SKM-1 (cell line): ENCODE measurements at regions not wholly inside any gene's neighbourhood (a gene's known extent, or its start where the extent isn't known, plus 50 kb on each side); places are given as distances from the start of the nearest gene placed in this dataset.

Experiments used
- DNase-seq: peaks from one replicate; lab custom pipeline; 2025; ENCODE audit not compliant: unreplicated experiment; lab: John Stamatoyannopoulos, UW

DNA sequence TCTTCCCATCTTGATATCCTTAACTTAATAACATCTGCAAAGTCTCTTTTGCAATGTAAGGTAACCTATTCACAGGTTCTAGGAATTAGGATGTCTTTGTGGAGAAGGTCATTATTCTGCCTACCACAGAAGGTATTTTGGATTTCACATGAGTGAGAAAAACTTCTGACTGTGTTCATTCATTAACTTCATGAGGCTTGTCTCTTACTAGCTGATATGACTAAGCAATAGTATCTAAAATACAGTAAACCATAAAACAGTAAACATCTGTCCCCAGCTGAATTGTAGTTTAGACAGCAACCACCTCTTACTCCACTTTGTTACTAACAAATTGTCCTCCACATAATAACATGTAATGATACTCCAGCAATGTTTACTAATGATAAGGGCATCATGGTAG lies 198.1 kb downstream of the SEC23A start:
- no peak for DNase-seq

DNA sequence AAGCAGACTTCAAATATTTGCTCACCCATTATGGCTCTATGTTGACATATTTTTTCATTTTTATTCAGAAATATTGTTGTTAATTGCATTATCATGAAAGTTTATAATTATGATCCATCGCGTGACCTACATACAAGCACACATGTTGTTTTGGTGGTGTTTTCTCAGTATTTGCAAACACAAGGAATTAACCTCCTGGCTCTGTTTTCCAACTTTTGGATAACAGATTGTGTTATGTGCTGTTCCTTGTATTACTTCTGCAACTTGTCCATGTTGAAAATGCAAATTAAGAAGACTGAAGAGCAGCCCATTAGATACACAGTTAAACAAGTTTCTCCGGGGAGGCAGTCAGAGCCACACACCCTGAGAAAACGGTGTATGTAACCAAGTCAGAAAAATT lies 201.2 kb downstream of the SEC23A start:
- no peak for DNase-seq

DNA sequence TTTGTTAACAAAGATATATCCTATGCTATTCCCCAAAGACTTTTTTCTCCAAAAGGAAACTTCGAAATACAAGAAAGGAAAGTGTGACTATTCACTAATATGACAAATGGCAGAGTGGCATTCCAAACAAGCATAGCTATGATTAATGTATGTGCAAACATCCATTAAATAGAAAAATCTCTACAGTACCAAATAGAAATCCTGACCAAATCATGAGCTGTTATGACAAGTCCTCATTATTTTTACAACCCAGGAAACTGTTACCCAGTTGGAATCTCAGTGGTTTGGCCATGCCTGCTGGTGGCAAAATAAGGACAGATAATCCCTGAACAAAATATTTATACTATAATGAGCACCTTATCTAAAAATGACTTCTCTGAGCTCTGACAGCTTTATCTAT lies 202.1 kb downstream of the SEC23A start:
- DNase-seq: no peak

DNA sequence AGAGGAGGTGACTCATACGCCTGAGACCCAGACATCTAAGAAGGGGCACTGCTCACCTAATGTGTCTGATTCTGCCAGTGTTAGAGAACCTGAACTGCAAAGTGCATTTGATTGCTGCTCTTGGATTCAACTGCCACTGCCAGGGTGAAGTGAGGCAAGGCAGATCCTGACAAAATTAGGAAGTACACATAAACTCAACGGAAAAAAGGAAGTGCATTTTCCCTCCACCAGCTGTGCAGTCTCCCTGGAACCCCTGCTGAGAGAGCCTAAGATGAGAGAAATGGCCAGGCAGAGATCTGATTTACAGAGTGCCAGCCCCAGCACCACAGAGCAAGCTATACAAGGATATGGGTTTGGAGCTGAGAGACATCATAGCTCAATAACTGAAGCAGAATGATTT lies 215.3 kb downstream of the SEC23A start:
- DNase-seq: no peak

DNA sequence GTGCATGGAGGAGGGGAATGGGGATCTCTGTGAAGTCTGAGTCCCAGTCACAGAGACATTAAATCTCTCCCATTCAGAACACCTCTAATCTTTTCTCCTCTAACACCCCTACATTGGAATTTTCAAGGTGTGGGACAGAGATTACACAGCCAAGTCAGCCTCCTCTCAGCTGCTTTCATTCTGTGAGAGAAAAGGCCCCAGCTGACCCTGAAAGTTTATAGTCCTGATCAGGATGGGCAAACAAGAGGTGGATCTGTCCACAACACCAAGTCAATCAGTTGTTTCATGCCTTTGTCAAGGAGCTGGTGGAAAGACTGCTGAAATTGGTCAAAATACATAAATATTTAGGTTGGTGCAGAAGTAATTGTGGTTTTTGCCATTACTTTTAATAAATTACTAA lies 218.9 kb downstream of the SEC23A start:
- no peak for DNase-seq

DNA sequence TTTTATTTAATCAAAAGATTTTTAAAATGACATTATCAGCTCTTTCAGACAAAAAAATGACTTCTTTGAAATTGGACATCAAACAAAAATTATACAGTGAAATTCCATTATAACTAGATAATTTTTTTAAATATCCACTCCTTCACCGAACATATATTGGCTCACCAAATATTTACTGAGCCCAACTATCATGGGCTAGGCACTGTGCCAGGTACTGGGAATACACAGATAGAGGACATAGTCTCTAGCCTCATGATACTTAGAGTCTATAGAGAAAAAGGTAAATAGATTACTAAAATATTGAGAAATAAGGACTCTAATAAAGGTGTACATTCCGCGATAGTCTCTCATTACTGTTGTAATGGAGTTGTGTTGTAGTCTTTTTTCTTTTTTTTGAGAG lies 219.9 kb downstream of the SEC23A start:
- no peak for DNase-seq

DNA sequence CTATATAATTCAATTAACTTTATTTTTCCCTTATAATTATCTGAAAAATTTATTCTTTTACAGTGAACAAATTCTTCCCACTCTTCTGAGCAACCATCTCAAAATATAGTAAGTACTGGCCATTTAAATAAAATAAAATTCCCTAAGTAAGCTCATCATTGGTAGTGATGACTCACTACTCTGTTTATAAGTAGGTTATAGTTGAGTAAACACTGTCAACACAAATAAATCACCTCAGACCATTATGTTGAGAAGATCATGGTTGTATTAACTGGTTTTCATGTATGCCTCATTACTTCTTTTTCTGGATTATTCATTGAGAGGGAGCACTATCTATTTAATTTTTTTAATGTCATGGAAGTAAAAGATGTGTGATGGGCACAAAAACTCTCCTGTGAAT lies 220.5 kb downstream of the SEC23A start:
- DNase-seq: no peak

DNA sequence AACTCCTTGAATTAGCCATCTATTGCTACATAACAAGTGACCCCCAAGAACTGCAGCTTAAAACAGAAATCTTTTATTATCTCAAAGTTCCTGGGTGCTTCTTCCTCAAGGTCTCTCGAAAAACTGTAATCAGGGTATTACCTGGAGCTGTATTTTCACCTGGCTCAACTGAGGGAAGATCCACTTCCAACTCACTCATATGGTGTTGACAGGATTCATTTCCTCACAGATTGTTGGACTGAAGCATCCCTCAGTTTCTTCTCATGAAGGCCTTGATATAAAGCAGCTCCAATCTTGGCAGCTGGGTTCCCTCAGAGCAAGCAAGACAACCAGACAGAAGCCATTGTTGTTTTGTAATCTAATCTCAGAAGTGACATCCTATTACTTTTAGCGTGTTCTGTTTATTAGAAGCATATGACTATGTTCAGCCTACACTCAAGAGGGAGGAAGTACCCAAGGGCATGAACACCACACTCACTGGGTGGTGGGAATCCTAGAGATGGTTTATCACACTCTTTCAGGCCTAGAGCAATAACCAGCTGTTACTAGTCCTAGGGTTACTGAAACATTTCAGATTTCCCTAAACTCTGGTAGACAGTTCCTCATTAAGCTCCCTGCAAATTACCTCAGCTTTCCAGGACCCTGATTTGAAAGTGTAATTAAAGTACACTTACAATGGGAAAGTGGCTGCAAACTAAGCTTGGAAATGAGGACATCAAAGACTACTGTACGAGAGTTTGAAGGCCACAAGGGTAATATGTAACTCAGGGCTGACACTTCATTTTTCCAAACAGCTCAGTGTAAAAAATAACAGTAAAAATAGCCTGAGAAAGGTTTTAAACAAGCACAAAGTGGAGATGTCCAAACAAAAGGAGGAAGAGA lies 222.2 kb downstream of the SEC23A start:
- DNase-seq: no peak

DNA sequence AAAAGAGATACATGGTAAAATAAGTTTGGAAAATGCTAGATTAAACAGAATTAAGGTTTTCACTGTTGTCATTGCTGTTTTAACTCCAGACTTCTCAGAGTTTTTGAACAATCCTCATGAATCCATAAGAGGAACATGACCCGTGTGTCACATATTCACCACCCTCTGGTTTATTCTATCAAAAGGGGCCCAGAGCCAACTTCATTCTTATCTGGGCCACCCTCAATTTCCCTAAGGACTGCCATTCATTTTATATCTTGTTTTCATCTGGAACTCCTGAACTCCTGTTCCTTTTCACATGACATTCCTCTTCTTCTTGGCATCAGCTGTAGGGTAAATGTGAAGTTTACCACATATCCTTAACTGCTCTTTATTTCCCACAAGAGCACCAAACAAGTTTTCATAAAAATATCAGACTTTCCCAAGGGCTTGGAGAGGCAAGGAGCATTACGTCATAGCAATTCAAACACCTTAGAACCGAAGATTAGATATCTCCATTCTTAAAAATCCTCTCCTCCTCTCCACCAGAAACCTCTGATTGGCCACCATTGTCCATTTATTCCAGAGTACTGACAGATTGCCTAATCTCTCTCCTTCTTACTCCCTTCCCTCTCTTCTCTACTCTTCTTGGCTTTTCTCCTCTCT lies 225.2 kb downstream of the SEC23A start:
- DNase-seq: no peak

DNA sequence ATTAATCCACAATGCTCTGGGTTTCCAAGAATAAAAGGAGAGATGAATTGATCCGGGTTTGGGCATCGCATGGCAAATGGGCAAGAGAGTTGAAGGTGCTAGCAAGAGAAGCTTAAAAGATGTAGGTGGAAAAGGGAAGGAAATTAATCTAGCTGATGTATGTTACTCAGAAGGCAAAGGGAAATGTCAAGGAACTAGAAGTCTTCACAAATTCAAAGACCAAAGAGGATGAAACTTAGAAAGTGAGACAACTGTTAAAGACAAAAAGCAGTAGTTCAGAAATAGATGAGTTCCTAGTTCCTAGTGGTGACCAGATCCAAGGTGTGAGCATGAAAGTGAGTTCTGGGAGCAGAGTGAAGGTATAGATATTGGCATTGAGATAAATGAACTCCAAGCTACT lies 228.3 kb downstream of the SEC23A start:
- no peak for DNase-seq

DNA sequence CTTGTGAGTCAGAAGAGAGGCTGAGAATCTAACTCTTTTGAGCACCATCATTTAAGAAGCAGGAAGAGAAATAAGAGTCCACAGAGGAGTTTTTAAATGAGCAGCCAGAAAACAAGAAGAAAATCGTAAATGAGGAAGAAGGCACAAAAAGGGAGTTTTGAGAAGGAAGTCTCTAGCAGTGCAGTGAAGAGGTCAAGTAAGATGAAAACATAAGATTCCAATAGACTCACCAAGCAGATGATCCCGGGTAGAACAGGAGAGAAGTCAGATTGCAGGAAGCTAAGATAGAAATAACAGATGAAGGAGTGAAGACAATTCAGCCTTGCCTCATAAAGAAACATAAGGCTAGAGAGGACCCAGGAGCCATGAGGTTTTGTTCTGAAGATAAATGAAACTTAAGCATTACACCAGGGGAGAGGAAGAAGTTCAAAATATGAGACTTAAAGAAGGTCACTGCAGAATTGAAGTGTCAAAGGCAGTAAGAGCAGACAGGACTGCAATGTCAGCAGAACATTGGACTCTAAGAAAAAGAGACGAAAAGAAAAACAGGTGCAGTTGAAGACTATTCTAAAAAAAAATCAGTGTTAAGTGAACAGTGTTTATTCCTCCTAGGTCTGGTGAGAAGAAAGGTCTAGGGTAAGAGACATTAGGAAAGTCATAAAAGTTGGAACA lies 229.0 kb downstream of the SEC23A start:
- no peak for DNase-seq

DNA sequence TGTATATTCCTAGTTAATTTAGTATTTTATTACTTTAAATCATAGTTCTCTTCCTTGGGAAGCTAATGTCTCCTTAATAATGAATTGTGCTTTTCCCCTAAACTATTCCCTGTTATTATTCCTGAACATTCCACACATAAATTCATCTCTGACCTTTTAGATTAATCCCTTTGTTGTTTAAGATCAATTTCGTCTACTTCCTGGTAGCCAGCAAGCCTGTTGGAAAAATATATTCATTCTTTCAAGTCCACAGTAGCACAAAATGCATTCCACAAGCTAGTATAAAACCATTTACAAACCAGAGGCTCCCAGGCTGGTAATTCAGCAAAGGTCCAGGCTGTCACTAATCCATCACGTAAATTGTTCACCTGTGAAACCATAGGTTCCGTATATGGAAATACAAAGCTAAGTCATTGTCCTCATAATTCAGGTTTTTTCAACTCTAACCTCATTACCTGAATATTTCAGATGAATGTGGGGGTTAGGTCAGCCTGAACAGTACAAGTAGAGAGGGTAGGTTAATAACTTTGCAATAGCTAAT lies 232.7 kb downstream of the SEC23A start:
- no peak for DNase-seq

DNA sequence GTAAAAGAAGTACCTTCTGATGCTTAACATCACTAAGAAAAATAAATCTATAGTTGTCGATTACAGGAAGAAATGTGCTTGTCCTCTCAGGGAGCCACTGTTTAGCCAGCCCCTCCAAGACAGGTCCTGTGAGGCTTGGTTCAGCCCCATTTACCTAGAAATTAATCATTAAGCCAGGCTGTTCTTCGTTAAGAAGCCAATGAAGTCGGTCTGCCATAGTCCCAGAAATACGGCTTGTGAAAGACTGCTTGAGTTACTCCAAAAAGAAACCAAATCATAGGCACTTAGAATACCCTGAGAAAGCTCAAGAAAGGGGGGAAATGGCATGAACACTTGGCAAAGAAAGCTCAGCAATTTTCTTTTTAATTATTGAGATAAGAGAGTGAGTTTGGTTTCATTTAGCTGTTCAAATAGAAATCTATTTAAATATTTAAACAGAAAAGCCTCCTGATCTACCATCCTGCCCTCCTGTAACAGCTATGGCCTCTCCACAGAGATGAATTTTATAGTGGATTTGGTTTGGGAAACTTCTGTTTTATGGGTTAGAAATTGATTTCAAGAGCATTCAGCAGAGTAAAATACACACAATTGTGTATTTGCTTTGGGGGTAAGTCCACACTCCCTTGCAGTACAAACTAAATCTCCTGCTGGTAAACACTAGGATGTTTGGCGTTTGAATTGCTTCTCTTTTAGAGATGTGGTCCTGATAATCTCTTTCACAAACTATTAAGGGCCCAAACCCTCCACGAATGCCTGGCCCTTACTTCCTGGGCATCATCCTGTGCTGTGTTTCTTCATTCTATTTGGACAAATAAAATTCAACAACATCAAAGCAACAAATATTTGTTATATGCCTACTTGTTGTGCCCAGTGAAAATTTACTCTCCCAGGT lies 234.4 kb downstream of the SEC23A start:
- no peak for DNase-seq

DNA sequence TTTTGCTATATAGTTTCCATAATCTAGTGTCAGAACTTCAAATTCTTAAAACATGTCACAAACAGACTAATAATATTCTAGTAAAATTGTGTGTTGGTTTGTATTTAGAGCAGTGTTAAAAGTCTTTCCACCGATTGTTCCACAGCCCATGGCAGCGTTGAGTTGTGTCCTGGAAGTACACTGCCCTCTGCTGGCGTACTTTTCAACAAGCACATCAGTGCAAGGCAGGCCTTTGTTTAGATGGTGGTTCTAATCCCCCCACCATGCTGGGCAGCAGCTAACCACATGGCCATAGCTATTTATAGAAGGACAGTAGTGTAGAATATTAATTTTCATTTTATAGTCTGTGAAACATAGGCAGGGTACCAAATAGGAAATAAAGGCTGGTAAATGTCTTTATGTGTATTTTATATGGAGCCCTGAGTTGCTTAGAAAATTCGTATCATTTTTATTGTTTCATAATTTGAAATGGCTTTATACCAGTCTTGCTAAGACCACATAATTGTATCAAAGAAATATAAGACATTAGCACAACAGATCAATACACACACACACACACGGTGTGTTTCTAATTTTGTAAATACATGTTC lies 235.4 kb downstream of the SEC23A start:
- DNase-seq: peak; percentile 26

DNA sequence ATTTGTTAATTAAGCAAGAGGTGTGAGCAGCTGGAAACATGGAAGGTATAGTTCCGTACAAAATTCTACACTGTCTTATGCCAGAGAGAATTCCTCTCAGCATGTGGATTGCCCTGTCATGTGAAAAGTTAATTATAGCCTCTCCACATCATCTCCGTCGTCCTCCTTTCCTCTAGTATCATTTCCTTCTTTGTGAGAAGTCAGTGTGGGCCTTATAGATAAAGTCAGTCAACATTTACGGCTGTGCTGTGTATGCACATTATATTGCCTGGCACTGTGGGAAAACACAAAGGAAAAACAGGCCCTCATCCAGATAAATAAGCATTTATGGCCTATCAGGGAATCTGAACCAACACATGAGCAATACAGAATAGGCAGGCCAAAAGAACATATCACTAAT lies 236.6 kb downstream of the SEC23A start:
- no peak for DNase-seq

DNA sequence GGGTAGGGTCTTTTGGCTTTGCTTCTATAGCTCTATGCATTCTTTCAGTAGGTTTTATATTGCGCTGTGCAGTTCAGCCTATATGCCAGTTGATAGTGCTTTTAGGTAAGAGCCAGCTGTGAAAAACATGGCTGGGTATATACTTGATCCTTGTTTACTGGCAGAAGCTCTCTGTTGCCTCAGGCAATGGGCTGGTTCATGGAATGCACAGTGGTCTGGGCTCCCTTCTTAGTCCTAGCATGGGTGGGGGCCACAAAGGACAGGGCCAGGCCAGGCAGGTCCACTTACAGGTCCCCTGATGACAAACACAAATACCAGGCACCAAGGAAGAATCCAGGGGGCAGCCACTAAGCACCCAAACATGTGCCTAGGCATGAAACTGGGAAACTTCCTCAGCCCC lies 240.7 kb downstream of the SEC23A start:
- DNase-seq: no peak

DNA sequence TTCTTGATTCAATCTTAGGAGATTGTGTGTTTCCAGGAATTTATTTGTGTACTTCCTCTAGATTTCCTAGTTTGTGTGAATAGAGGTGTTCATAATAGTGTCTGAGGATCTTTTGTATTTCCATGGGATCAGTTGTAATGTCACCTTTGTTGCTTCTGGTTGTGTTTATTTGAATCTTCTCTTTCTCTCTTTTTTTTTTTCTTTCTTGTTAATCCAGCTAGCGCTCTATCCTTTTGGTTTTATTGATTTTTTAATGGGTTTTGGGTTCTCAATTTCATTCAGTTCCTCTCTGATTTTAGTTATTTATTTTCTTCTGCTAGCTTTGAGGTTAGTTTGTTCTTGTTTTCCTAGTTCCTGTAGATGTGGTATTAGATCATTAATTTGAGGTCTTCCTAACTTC lies 242.5 kb downstream of the SEC23A start:
- no peak for DNase-seq

DNA sequence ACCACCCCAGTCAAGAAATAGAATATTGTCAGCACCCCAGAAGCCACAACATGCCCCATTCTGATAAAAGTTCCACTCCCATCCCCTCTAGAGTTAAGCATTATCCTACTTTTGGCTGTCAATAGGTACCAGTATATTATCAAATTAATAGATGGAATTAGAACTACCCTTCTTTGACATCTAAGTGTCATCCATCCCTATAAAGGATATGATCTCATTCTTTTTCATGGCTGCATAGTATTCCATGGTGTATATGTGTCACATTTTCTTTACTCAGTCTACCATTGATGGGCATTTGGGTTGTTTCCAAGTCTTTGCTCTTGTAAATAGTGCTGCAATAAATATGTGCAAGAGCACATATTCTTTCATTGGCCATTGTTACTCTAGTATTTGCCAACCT lies 246.2 kb downstream of the SEC23A start:
- DNase-seq: no peak

DNA sequence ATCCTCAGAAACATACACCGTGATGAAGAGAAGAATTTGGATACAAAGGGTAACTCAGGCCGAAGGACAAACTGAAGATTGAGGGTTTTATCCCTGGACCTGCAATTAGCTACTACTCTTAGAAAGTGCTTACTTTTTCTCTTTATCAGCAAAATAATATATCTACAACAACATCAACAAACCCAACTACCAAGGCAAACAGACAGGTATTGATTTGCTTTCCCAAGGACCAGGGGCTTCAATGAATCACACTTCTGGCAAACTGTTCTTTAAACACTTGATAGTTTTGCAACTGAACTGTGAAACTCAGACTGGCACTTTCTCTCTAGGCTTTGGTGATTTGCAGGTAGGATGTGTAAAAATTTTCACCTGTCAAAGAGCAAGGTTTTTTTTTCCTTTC lies 247.5 kb downstream of the SEC23A start:
- no peak for DNase-seq

DNA sequence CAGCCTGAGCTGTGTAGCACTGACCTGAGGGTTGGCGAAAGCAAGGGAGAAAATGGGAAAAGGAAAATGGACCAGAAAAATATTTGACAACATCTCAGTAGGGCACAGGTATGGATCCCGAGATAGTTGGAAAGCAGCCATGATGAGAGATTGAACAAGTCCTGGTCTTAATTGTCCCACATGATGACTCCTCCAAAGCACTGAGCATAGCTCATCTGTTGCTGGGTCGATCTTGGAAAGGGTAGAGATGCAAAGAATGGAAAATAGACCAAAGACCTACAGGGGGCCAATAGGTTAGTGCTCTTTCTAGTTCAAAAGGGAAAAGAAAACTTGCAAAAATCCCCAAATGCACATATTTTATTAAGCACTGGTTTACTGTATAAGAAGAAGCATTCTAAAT lies 251.9 kb downstream of the SEC23A start:
- no peak for DNase-seq

DNA sequence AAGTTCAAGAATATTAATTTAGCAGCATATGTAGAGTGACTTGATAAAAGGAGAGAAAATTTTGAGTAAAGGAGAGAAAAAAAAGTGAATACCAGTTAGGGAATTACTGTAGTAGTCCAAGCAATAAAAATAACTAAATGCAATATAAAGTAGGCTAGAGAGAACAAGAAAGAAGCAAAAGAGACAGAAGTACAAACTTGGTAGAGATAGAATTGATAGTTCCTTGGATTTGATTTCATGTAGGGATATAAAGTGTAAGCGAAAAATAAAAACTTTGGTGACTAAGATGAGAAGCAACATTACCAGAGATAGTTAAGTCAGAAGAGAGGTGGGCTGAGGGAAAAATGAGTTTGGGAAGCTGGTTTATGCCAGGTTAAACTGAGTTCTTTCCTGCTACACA lies 252.4 kb downstream of the SEC23A start:
- no peak for DNase-seq
